ENCODE measurements at regions not wholly inside any gene's neighbourhood (a gene's known extent, or its start where the extent isn't known, plus 50 kb on each side); places are given as distances from the start of the nearest gene placed in this dataset.

DNA sequence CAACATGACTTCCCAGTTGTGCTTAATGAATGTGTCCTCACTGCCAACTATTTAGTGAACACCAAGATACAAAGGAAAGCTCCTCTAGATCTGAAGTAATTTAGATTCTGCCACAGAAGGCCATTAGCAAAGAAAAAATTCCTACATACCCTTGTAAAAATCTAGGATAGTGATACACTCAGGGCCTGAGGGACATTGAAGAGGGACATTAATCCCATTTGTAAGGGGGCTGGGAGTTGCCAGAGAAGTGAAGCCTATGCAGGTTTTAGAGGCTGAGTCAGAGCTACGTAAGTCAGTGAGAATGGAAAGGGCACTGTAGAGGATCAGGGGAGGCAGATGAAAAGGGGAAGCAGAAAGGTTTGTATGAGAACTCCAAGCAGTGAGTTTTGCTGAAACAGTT, 286.9 kb upstream of the TARS1 start:
- TF ChIP-seq FOXS1 (CRISPR knock-in tag; IDR thresholded peaks at IDR 0.05) (no peak), CHD4 (IDR thresholded peaks at IDR 0.05; ENCODE audit: borderline replicate concordance) (no peak), POLR2A (IDR thresholded peaks at IDR 0.05; ENCODE audit: low read length) (no peak), JUNB (IDR thresholded peaks at IDR 0.05) (no peak), EP300 (IDR thresholded peaks at IDR 0.05) (no peak), NR3C1 (IDR thresholded peaks at IDR 0.05) (no peak), CHD2 (IDR thresholded peaks at IDR 0.05; ENCODE audit: low read length, partially characterized antibody) (no peak), ZNF302 (CRISPR knock-in tag; IDR thresholded peaks at IDR 0.05) (no peak)
- TF ChIP-seq, protein P1, sequence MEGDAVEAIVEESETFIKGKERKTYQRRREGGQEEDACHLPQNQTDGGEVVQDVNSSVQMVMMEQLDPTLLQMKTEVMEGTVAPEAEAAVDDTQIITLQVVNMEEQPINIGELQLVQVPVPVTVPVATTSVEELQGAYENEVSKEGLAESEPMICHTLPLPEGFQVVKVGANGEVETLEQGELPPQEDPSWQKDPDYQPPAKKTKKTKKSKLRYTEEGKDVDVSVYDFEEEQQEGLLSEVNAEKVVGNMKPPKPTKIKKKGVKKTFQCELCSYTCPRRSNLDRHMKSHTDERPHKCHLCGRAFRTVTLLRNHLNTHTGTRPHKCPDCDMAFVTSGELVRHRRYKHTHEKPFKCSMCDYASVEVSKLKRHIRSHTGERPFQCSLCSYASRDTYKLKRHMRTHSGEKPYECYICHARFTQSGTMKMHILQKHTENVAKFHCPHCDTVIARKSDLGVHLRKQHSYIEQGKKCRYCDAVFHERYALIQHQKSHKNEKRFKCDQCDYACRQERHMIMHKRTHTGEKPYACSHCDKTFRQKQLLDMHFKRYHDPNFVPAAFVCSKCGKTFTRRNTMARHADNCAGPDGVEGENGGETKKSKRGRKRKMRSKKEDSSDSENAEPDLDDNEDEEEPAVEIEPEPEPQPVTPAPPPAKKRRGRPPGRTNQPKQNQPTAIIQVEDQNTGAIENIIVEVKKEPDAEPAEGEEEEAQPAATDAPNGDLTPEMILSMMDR (IDR thresholded peaks at IDR 0.05): no peak
- TF ChIP-seq, protein P2, sequence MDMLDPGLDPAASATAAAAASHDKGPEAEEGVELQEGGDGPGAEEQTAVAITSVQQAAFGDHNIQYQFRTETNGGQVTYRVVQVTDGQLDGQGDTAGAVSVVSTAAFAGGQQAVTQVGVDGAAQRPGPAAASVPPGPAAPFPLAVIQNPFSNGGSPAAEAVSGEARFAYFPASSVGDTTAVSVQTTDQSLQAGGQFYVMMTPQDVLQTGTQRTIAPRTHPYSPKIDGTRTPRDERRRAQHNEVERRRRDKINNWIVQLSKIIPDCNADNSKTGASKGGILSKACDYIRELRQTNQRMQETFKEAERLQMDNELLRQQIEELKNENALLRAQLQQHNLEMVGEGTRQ (IDR thresholded peaks at IDR 0.05): no peak

Data from A549 (cell line).